AG04449 (cell line): ENCODE measurements at regions not wholly inside any gene's neighbourhood (a gene's known extent, or its start where the extent isn't known, plus 50 kb on each side); places are given as distances from the start of the nearest gene placed in this dataset.

Experiments used
- CTCF ChIA-PET: fragments of 350-600 bp; formaldehyde crosslinking; extraction: SDS; loops from one replicate; lab custom pipeline; 2021; ENCODE audit warnings: antibody characterized with exemption; lab: Yijun Ruan, JAX
- POLR2A ChIA-PET: fragments of 400-600, 350-600 bp; formaldehyde crosslinking; extraction: SDS; loops from one replicate; lab custom pipeline; 2020; ENCODE audit warnings: antibody characterized with exemption, inconsistent platforms; lab: Yijun Ruan, JAX
- DNase-seq: peaks from one replicate; pipeline ENCODE4 v3.0.0-alpha.2; 2010; ENCODE audit warnings: low read depth, low spot score
- H3K4me3 ChIP-seq: 2 replicates; pipeline ENCODE4 v1.5.1; 2011; ENCODE audit warnings: low read depth, mild to moderate bottlenecking, control low read depth, low read length
- TF ChIP-seq, protein P1 (sequence below): IDR thresholded peaks from one replicate; pipeline ENCODE4 v1.5.1; 2011; ENCODE audit warnings: mild to moderate bottlenecking, moderate library complexity, low read length, control low read depth, inconsistent platforms; ENCODE audit not compliant: insufficient read depth; ENCODE audit errors: missing control alignments

GRCh38 chr7:83441-83840, 108.9 kb upstream of the FAM20C start:
- no peak for DNase-seq
- TF ChIP-seq, protein P1, sequence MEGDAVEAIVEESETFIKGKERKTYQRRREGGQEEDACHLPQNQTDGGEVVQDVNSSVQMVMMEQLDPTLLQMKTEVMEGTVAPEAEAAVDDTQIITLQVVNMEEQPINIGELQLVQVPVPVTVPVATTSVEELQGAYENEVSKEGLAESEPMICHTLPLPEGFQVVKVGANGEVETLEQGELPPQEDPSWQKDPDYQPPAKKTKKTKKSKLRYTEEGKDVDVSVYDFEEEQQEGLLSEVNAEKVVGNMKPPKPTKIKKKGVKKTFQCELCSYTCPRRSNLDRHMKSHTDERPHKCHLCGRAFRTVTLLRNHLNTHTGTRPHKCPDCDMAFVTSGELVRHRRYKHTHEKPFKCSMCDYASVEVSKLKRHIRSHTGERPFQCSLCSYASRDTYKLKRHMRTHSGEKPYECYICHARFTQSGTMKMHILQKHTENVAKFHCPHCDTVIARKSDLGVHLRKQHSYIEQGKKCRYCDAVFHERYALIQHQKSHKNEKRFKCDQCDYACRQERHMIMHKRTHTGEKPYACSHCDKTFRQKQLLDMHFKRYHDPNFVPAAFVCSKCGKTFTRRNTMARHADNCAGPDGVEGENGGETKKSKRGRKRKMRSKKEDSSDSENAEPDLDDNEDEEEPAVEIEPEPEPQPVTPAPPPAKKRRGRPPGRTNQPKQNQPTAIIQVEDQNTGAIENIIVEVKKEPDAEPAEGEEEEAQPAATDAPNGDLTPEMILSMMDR: no peak
- H3K4me3 ChIP-seq: no peak overlapping the region
- ChIA-PET CTCF (no interaction called here), POLR2A (no interaction called here)

DNA sequence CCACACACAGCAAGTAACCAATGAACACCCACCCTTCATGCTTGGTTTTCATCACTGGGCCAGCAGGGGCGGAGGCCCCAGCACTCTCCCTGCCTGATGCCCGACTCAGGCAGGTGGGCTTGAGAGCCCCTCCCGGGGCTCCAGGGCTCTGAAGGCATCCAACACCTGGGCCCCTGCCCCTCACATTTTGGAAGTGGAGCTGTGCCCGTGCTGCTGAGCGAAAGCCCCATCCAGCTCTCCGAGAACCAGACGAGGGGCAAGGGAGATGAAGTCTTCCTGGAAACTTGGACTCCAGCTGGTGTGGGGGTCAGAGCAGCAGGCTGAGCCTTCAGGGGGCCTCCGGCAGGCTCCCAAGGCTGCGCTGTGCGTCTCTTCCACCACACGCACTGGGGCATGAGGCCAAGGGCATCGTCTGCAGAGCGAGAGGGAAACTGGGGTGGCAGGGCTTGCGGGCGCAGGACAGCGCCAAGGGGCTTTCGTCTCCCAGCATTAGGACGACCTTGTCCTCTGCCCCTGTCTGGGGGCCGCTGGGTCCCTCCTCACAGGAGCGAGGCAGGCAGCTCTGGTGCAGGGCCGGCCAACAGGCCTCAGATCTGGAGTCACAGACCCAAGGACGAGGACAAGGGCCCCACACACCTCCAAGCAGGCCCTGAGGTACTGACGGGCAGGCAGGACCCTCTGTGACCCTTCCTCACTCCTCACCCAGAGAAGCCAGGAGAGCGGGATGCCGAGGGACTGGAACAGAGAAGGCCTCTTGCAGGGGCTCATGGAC, 108.3 kb upstream of the FAM20C start:
- H3K4me3 ChIP-seq: no peak overlapping the region
- POLR2A ChIA-PET: no interaction called here

GRCh38 chr7:84633-85020, 107.7 kb upstream of the FAM20C start:
- CTCF ChIA-PET: no interaction called here
- no peak for DNase-seq
- TF ChIP-seq, protein P1: no peak
- POLR2A ChIA-PET: no interaction called here
- no peak overlapping the region for H3K4me3 ChIP-seq

More for the DNA sequence above, 108.3 kb upstream of the FAM20C start:
- no peak for DNase-seq
- CTCF ChIA-PET: no interaction called here
- TF ChIP-seq, protein P1: no peak

GRCh38 chr7:85074-85882, 107.1 kb upstream of the FAM20C start:
- CTCF ChIA-PET: no interaction called here

DNA sequence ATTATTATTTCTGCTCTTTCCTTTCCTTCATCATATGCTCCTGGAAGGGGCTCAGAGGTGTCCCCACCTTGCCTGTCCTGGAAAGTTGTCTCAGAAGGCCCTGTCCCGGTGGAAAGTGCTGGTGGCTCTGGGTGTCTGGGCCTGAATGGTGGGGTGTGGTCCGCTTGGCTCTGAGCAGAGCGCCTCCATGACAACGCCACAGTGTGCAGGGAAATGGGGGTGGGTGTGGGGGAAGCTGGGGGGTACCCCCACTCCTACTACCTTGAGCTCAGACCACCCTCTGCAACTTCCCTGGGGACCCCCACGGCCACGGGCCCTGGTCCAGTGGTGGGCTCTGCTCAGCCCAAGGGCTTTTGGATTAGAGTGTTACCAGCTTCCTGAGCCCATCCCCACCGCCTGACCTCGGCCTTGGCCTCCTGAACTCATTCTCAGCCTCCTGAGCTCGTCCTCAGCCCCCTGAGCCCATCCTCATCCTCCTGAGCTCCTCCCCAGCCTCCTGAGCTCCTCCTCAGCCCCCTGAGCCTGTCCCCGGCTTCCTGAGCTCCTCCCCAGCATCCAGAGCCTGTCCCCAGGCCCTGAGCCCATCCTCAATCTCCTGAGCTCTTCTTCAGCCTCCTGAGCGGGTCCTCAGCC, 106.4 kb upstream of the FAM20C start:
- DNase-seq: no peak
- TF ChIP-seq, protein P1: no peak
- no peak overlapping the region for H3K4me3 ChIP-seq
- ChIA-PET POLR2A (no interaction called here), CTCF (no interaction called here)

More at GRCh38 chr7:85074-85882, 107.1 kb upstream of the FAM20C start:
- TF ChIP-seq, protein P1: no peak
- H3K4me3 ChIP-seq: no peak overlapping the region
- POLR2A ChIA-PET: no interaction called here
- DNase-seq: no peak

- no peak overlapping the region for H3K4me3 ChIP-seq
- ChIA-PET POLR2A (no interaction called here), CTCF (interaction anchor here (2.1 kb wide), 1 partner anchor 23 kb away, joined by 7 read pairs; no protein-coding TSS in a partner anchor)
- TF ChIP-seq, protein P1: no peak
- no peak for DNase-seq
These were observed 105.7 kb upstream of the FAM20C start for GRCh38 chr7:86629-87028.
